Astrocyte of the spinal cord (primary cell): ENCODE measurements at regions not wholly inside any gene's neighbourhood (a gene's known extent, or its start where the extent isn't known, plus 50 kb on each side); places are given as distances from the start of the nearest gene placed in this dataset.
A peak's percentile ranks its signal among the peaks of the same experiment; 100 is the strongest.

Experiments used
- DNase-seq: peaks from one replicate; pipeline ENCODE4 v3.0.0; 2011; ENCODE audit warnings: low read depth, low spot score
- H3K4me3 ChIP-seq: 2 replicates; pipeline ENCODE4 v1.5.1; 2011; ENCODE audit warnings: low read depth, mild to moderate bottlenecking, low read length, moderate library complexity
- CTCF ChIP-seq: IDR thresholded peaks from 2 replicates; pipeline ENCODE4 v1.5.1; 2012; ENCODE audit warnings: low read depth, mild to moderate bottlenecking, low read length, inconsistent platforms
- in situ Hi-C: cut with HindIII; loops from 2 replicates; pipeline ENCODE4 v1.10.0; 2017; ENCODE audit warnings: low sequenced_read_pairs

DNA sequence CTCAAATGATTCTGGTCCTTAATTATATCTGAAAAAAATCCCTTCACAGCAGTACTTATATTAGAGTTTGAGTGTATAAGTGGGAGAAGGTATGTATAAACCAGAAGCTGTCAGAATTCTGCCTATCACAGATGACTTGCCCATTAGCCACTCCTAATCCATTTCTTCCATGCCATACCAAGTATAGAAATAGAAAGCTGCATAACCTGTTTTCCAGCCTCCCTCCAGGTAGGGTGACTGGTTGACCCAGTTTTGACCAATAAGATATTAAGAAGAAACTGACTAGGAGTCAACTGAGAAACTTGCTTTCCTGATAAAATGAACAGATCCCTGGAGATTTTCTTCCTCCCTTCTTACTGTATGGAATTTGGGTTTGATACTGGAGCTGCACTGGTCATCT, 112.2 kb upstream of the GRIK2 start:
- no peak for DNase-seq
- in situ Hi-C loops, result no loop called here
- no peak for TF ChIP-seq CTCF
- no peak overlapping the region for H3K4me3 ChIP-seq

- H3K4me3 ChIP-seq, result no peak overlapping the region
- in situ Hi-C loops, result no loop called here
- DNase-seq, result no peak
- no peak for TF ChIP-seq CTCF
Observed at GRCh38 chr6:101284131-101284530, 109.4 kb upstream of the GRIK2 start.

DNA sequence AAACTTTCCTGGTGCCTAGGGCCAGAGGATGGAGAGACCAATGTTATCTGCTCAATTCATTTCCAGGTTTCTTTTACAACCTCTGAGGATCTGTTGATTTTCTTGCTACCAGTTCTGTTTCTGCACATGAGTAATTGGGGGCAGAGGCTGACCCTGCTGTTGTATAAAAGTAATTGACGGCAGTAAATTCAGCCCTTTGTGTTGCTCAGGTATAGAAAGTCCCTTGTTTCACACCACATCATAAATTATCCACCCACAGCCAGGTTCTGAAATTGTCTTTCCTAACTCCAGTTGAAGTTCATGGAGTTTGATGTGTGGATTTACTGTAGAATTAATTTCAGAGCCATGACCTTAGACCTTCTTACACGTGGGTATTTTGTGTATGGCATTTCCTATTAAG, 107.4 kb upstream of the GRIK2 start:
- TF ChIP-seq CTCF, result no peak
- H3K4me3 ChIP-seq, result no peak overlapping the region
- in situ Hi-C loops, result no loop called here
- no peak for DNase-seq

- peak; percentile 1 for DNase-seq
- no peak overlapping the region for H3K4me3 ChIP-seq
- in situ Hi-C loops, result no loop called here
- TF ChIP-seq CTCF, result no peak
Observed at GRCh38 chr6:101290346-101290745, 103.2 kb upstream of the GRIK2 start.

DNA sequence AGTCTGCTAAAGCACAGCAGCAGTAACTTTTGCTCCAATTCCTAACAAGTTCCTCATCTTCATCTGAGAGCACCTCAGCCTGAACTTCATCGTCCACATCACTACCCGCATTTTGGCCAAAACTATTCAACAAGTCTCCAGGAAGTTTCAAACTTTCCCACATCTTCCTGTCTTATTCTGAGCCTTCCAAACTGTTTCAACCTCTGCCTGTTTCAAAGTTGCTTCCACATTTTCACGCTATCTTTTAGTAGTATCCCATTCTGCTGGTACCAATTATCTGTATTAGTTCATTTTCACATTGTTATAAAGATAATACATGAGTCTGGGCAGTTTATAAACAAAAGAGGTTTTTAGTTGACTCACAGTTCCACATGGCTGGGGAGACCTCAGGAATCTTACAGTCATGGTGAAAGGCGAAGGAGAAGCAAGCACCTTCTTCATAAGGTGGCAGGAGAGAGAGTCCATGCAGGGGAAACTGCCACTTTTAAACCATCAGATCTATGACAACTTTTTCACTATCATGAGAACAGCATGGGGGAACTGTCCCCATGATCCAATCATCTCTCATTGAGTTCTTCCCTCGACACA, 99.4 kb upstream of the GRIK2 start:
- TF ChIP-seq CTCF, result no peak
- in situ Hi-C loops, result no loop called here
- no peak overlapping the region for H3K4me3 ChIP-seq
- peak; percentile 11 for DNase-seq

DNA sequence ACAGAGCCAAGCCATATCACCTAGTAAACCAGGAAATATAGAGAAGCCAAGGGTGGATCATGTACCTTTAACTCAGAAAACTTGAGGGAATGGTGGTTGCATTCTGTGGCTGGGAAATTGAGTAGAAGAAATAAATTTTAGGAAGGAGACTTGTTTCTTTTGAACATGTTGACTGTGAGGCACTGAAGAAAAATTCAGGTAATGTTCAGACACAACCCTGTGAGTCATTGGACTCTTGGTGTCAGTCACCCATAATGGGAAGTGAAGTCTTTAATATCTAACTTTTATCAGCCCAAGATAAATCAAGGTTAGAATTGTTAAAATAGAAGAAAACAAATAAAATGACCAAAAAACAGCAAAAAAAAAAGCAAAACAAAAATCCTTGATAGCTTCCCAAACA, 98.8 kb upstream of the GRIK2 start:
- peak; percentile 66 for DNase-seq
- in situ Hi-C loops, result no loop called here
- H3K4me3 ChIP-seq, result no peak overlapping the region
- TF ChIP-seq CTCF, result no peak
